Activated T-helper 2 cell treated with anti-CD3 and anti-CD28 coated beads, Interferon-gamma antibody, Interleukin-2, Interleukin-4, amounts not matched to agents 10 μg/mL and 5 μg/mL and 100 μg/mL, durations not matched to agents 14 hours and 24 hours and 36 hours (primary cell): ENCODE measurements at regions not wholly inside any gene's neighbourhood (a gene's known extent, or its start where the extent isn't known, plus 50 kb on each side); places are given as distances from the start of the nearest gene placed in this dataset.

Source experiments
- DNase-seq: peaks from one replicate; pipeline ENCODE4 v3.0.0; 2021; ENCODE audit warnings: low spot score
- H3K27ac Mint-ChIP-seq: one replicate; pipeline ENCODE4 v1.8.0; 2021; ENCODE audit warnings: mixed read lengths
- H3K27me3 Mint-ChIP-seq: one replicate; pipeline ENCODE4 v1.8.0; 2021; ENCODE audit warnings: low read depth, mixed read lengths
- H3K36me3 Mint-ChIP-seq: one replicate; pipeline ENCODE4 v1.8.0; 2021; ENCODE audit warnings: low read depth, mixed read lengths
- H3K4me1 Mint-ChIP-seq: one replicate; pipeline ENCODE4 v1.8.0; 2021; ENCODE audit warnings: low read depth, mixed read lengths
- H3K4me3 Mint-ChIP-seq: one replicate; pipeline ENCODE4 v1.8.0; 2021; ENCODE audit warnings: low read depth, mild to moderate bottlenecking, moderate library complexity, mixed read lengths
- H3K9me3 Mint-ChIP-seq: one replicate; pipeline ENCODE4 v1.8.0; 2021; ENCODE audit warnings: mixed read lengths
- intact Hi-C: fragments of 100-400 bp; cut with micrococcal nuclease; formaldehyde crosslinking; loops from one replicate; pipeline ENCODE4 v1.15.1; 2023

GRCh38 chr10:28793482-28793881 is 116.2 kb downstream of the BAMBI start:
- Mint-ChIP-seq H3K36me3 (no peaks in the 10 kb centered on the region), H3K9me3 (no peaks in the 10 kb centered on the region), H3K4me3 (no peak overlapping the region), H3K4me1 (peaks cover 4% of the 10 kb centered on the region), H3K27me3 (peaks cover 5% of the 10 kb centered on the region), H3K27ac (no peak overlapping the region)
- intact Hi-C loops, result no loop called here
- DNase-seq, result no peak

GRCh38 chr10:28794986-28795385 is 117.7 kb downstream of the BAMBI start:
- Mint-ChIP-seq H3K36me3 (no peaks in the 10 kb centered on the region), H3K27me3 (peaks cover 8% of the 10 kb centered on the region), H3K4me3 (no peak overlapping the region), H3K9me3 (no peaks in the 10 kb centered on the region), H3K27ac (no peak overlapping the region), H3K4me1 (no peaks in the 10 kb centered on the region)
- DNase-seq, result no peak
- intact Hi-C loops, result no loop called here

- Mint-ChIP-seq H3K27me3 (peaks cover 5% of the 10 kb centered on the region), H3K27ac (no peak overlapping the region), H3K36me3 (no peaks in the 10 kb centered on the region), H3K9me3 (no peaks in the 10 kb centered on the region), H3K4me3 (no peak overlapping the region), H3K4me1 (no peaks in the 10 kb centered on the region)
- intact Hi-C loops, result no loop called here
- DNase-seq, result no peak
Measured at GRCh38 chr10:28796606-28797512, 119.5 kb downstream of the BAMBI start.

DNA sequence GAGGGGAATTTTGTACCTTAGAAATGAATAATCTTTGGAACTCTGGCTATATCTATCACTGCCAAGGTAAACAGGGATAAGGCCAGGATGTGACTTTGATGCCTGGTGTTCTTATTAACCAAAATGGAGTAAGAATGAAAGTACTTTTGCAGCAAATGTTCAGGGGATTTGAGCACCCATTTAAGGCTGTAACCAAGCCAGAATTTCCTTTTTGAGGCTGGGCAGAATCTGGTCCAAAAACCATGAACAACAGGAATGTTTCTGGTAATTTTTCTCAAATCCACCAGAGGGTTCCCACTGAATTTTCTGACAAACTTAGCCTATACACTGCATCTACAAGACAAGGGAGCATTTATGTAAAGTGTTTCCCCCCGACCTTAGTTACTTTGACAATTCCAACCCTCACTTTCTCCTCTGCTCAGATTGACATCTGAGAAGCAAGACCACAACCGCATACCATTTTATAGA is 120.6 kb downstream of the BAMBI start:
- DNase-seq, result no peak
- Mint-ChIP-seq H3K36me3 (no peaks in the 10 kb centered on the region), H3K27ac (no peak overlapping the region), H3K4me3 (no peak overlapping the region), H3K27me3 (peaks cover 5% of the 10 kb centered on the region), H3K4me1 (no peaks in the 10 kb centered on the region), H3K9me3 (no peaks in the 10 kb centered on the region)
- intact Hi-C loops, result no loop called here

DNA sequence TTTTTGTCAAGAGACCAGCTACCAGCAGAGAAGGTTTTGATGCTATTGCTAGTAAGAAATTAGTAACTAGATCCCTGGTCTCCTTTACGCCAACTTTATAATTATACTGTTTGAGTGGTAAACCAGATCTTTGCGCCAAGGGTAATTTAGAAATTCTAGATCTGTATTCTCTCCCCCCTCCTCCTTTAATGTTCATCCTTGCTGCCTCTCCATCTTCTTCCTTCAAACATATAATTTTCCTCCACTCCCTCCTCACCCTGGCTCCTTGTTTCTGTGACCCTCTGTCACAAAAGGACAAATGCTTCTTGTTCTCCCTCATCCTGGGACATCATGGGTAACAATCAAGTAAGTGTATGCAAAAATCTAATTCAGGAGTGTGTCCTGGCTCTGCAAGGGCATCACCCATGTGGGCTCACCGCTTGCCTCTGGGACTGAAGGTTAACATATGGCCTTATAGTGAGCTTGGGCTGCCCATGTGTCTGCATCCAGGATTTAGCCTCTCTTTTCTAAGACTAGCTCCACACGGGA is 121.2 kb downstream of the BAMBI start:
- Mint-ChIP-seq H3K27ac (no peak overlapping the region), H3K36me3 (no peaks in the 10 kb centered on the region), H3K4me1 (no peaks in the 10 kb centered on the region), H3K27me3 (peaks cover 5% of the 10 kb centered on the region), H3K9me3 (no peaks in the 10 kb centered on the region), H3K4me3 (no peak overlapping the region)
- no peak for DNase-seq
- intact Hi-C loops, result no loop called here

- Mint-ChIP-seq H3K9me3 (no peaks in the 10 kb centered on the region), H3K27ac (no peak overlapping the region), H3K4me1 (no peaks in the 10 kb centered on the region), H3K27me3 (peaks cover 5% of the 10 kb centered on the region), H3K36me3 (no peaks in the 10 kb centered on the region), H3K4me3 (no peak overlapping the region)
- intact Hi-C loops, result no loop called here
- DNase-seq, result no peak
Measured at GRCh38 chr10:28798964-28799363, 121.6 kb downstream of the BAMBI start.

DNA sequence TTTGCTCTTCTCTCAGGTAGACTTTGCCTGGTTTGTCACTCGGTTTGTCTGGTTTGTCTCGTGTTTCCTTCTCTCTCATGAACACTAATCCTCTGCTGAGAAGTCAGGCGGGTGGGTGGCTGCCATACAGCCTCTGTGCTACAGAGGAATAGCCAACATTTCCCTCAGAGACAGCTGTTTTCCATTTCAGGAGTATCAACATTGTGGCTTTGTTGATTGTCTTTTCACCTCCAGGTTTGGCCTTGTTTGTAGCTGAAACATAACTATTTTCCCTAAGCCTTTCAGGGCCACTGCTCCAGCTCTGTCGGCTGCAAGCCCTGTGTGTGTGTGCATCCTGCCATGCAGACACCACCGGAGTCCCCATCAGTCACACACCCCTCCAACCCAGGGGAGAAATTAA is 122.8 kb downstream of the BAMBI start:
- Mint-ChIP-seq H3K36me3 (no peaks in the 10 kb centered on the region), H3K27me3 (peaks cover 4% of the 10 kb centered on the region), H3K27ac (no peak overlapping the region), H3K4me1 (no peaks in the 10 kb centered on the region), H3K9me3 (no peaks in the 10 kb centered on the region), H3K4me3 (no peak overlapping the region)
- intact Hi-C loops, result no loop called here
- no peak for DNase-seq

DNA sequence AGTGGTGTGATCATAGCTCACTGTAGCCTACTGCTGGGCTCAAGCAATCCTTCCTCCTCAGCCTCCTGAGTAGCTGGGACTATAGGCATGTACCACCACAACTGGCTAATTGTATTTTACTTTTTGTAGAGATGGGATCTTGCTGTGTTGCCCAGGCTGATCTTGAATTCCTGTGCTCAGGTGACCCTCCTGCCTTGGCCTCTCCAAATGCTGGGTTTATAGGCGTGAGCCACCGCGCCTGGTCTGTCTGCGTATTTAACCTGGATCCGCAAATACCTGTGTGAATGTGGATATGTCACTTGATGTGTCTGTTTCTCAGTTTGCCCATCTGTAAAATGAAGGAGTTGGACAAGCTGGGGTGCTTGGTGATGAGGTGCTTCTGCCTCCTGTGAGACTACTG is 123.9 kb downstream of the BAMBI start:
- Mint-ChIP-seq H3K27ac (no peak overlapping the region), H3K4me3 (no peak overlapping the region), H3K9me3 (no peaks in the 10 kb centered on the region), H3K36me3 (no peaks in the 10 kb centered on the region), H3K4me1 (no peaks in the 10 kb centered on the region), H3K27me3 (peaks cover 4% of the 10 kb centered on the region)
- intact Hi-C loops, result no loop called here
- DNase-seq, result no peak

- no peaks in the 10 kb centered on the region for H3K36me3 Mint-ChIP-seq
- no peaks in the 10 kb centered on the region for H3K4me1 Mint-ChIP-seq
- H3K27me3 Mint-ChIP-seq, result peaks cover 7% of the 10 kb centered on the region
- intact Hi-C loops, result no loop called here
- DNase-seq, result no peak
- no peaks in the 10 kb centered on the region for H3K9me3 Mint-ChIP-seq
- H3K4me3 Mint-ChIP-seq, result no peak overlapping the region
- H3K27ac Mint-ChIP-seq, result no peak overlapping the region
Measured at GRCh38 chr10:28801869-28802268, 124.5 kb downstream of the BAMBI start.

DNA sequence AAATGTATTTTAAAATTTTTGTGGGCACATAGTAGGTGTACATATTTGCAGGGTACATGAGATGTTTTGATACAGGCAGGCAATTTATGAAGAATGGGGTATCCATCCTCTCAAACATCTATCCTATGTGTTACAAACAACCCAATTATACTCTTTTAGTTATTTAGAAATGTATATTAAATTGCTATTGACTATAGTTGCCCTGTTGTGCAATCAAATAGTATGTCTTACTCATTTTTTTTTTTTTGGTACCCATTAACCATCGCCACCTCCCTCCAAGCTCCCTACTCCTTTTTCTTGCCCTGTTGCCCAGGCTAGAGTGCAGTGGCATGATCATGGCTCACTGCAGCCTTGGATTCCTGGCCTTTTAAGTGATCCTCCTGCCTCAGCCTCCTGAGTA is 128.1 kb downstream of the BAMBI start:
- intact Hi-C loops, result no loop called here
- peaks cover 25% of the 10 kb centered on the region for H3K27me3 Mint-ChIP-seq
- peaks cover 3% of the 10 kb centered on the region for H3K4me1 Mint-ChIP-seq
- no peak overlapping the region for H3K27ac Mint-ChIP-seq
- no peak overlapping the region for H3K4me3 Mint-ChIP-seq
- no peaks in the 10 kb centered on the region for H3K9me3 Mint-ChIP-seq
- DNase-seq, result no peak
- H3K36me3 Mint-ChIP-seq, result no peaks in the 10 kb centered on the region

GRCh38 chr10:28806488-28806941 is 129.2 kb downstream of the BAMBI start:
- H3K4me1 Mint-ChIP-seq, result peaks cover 3% of the 10 kb centered on the region

GRCh38 chr10:28806951-28807759 is 129.8 kb downstream of the BAMBI start:
- Mint-ChIP-seq H3K4me1 (peaks cover 3% of the 10 kb centered on the region), H3K4me3 (no peak overlapping the region)

More at GRCh38 chr10:28806488-28806941, 129.2 kb downstream of the BAMBI start:
- H3K27ac Mint-ChIP-seq, result no peak overlapping the region
- intact Hi-C loops, result no loop called here
- no peaks in the 10 kb centered on the region for H3K9me3 Mint-ChIP-seq
- no peak overlapping the region for H3K4me3 Mint-ChIP-seq
- no peak for DNase-seq
- peaks cover 25% of the 10 kb centered on the region for H3K27me3 Mint-ChIP-seq
- H3K36me3 Mint-ChIP-seq, result no peaks in the 10 kb centered on the region

More at GRCh38 chr10:28806951-28807759, 129.8 kb downstream of the BAMBI start:
- no peak for DNase-seq
- no peaks in the 10 kb centered on the region for H3K9me3 Mint-ChIP-seq
- H3K36me3 Mint-ChIP-seq, result no peaks in the 10 kb centered on the region
- intact Hi-C loops, result no loop called here
- H3K27ac Mint-ChIP-seq, result no peak overlapping the region
- peaks cover 25% of the 10 kb centered on the region for H3K27me3 Mint-ChIP-seq
